NCI-H2227 (cell line): ENCODE measurements at regions not wholly inside any gene's neighbourhood (a gene's known extent, or its start where the extent isn't known, plus 50 kb on each side); places are given as distances from the start of the nearest gene placed in this dataset.
"Not testable (repeated sequence)": the region's sequence is repeated elsewhere in the genome, so short reads cannot be mapped to it uniquely, and the experiment has no call there.

Experiments
- DNase-seq: peaks from one replicate; lab custom pipeline; 2025; ENCODE audit not compliant: unreplicated experiment; lab: John Stamatoyannopoulos, UW

- not testable (repeated sequence) for DNase-seq
Observed at GRCh38 chr2:111355823-111356511, 235.3 kb downstream of the BCL2L11 start.

- DNase-seq = not testable (repeated sequence)
Observed at GRCh38 chr2:111356512-111357031, 235.9 kb downstream of the BCL2L11 start.

- DNase-seq = not testable (repeated sequence)
Observed at GRCh38 chr2:111365986-111366640, 245.4 kb downstream of the BCL2L11 start.

GRCh38 chr2:111366641-111367029 is 245.9 kb downstream of the BCL2L11 start:
- not testable (repeated sequence) for DNase-seq

GRCh38 chr2:111367080-111367479 is 246.4 kb downstream of the BCL2L11 start:
- DNase-seq = not testable (repeated sequence)

GRCh38 chr2:111367871-111368270 is 247.2 kb downstream of the BCL2L11 start:
- not testable (repeated sequence) for DNase-seq

GRCh38 chr2:111368288-111368687 is 247.6 kb downstream of the BCL2L11 start:
- DNase-seq = not testable (repeated sequence)

- DNase-seq = not testable (repeated sequence)
Observed at GRCh38 chr2:111373060-111373459, 252.3 kb downstream of the BCL2L11 start.

GRCh38 chr2:111373989-111374388 is 253.3 kb downstream of the BCL2L11 start:
- not testable (repeated sequence) for DNase-seq

GRCh38 chr2:111374734-111375133 is 254.0 kb downstream of the BCL2L11 start:
- DNase-seq = not testable (repeated sequence)

GRCh38 chr2:111375320-111375883 is 254.7 kb downstream of the BCL2L11 start:
- not testable (repeated sequence) for DNase-seq

GRCh38 chr2:111376272-111376970 is 255.7 kb downstream of the BCL2L11 start:
- DNase-seq = not testable (repeated sequence)

- not testable (repeated sequence) for DNase-seq
Observed at GRCh38 chr2:111376971-111377352, 256.2 kb downstream of the BCL2L11 start.

- not testable (repeated sequence) for DNase-seq
Observed at GRCh38 chr2:111377386-111377959, 256.8 kb downstream of the BCL2L11 start.

- DNase-seq = not testable (repeated sequence)
Observed at GRCh38 chr2:111378348-111378747, 257.6 kb downstream of the BCL2L11 start.

GRCh38 chr2:111380733-111381439 is 260.2 kb downstream of the BCL2L11 start:
- DNase-seq = not testable (repeated sequence)

GRCh38 chr2:111381530-111382306 is 261.0 kb downstream of the BCL2L11 start:
- not testable (repeated sequence) for DNase-seq

GRCh38 chr2:111382507-111382906 is 261.8 kb downstream of the BCL2L11 start:
- DNase-seq = not testable (repeated sequence)

- DNase-seq = not testable (repeated sequence)
Observed at GRCh38 chr2:111383311-111383710, 262.6 kb downstream of the BCL2L11 start.
